ENCODE measurements at regions not wholly inside any gene's neighbourhood (a gene's known extent, or its start where the extent isn't known, plus 50 kb on each side); places are given as distances from the start of the nearest gene placed in this dataset.

- no peak for ATAC-seq
Measured at GRCh38 chr10:62724465-62724864, 80.1 kb upstream of the ADO start.

GRCh38 chr10:62726142-62726541, 78.4 kb upstream of the ADO start:
- H3K36me3 ChIP-seq: no peaks in the 10 kb centered on the region
- no peak for DNase-seq
- intact Hi-C loops (cut with DNase I): no loop called here
- H3K4me3 ChIP-seq: no peak overlapping the region
- no peak for TF ChIP-seq CTCF (IDR thresholded peaks at IDR 0.05)
- H3K27me3 ChIP-seq: no peaks in the 10 kb centered on the region
- H3K4me1 ChIP-seq: peaks cover 0 to 5% of the 10 kb centered on the region in 2 donors
- no peak overlapping the region for H3K27ac ChIP-seq
- no peak for ATAC-seq
- H3K9me3 ChIP-seq: no peaks in the 10 kb centered on the region

More at GRCh38 chr10:62724465-62724864, 80.1 kb upstream of the ADO start:
- intact Hi-C loops (cut with DNase I): no loop called here
- Histone ChIP-seq H3K27ac (no peak overlapping the region), H3K4me3 (no peak overlapping the region), H3K9me3 (no peaks in the 10 kb centered on the region), H3K36me3 (no peaks in the 10 kb centered on the region), H3K27me3 (no peaks in the 10 kb centered on the region), H3K4me1 (peaks cover 0 to 5% of the 10 kb centered on the region in 2 donors)
- TF ChIP-seq CTCF (IDR thresholded peaks at IDR 0.05): no peak
- peak in 1 of 4 donors; percentile 55 for DNase-seq

GRCh38 chr10:62726638-62727037, 77.9 kb upstream of the ADO start:
- Histone ChIP-seq H3K27me3 (no peaks in the 10 kb centered on the region), H3K36me3 (no peaks in the 10 kb centered on the region), H3K9me3 (no peaks in the 10 kb centered on the region), H3K4me3 (no peak overlapping the region), H3K27ac (no peak overlapping the region), H3K4me1 (peaks cover 0 to 5% of the 10 kb centered on the region in 2 donors)
- ATAC-seq (no peak), DNase-seq (no peak)
- TF ChIP-seq CTCF (IDR thresholded peaks at IDR 0.05): no peak
- intact Hi-C loops (cut with DNase I): no loop called here

GRCh38 chr10:62727934-62728333, 76.6 kb upstream of the ADO start:
- DNase-seq (no peak), ATAC-seq (no peak)
- Histone ChIP-seq H3K27me3 (no peaks in the 10 kb centered on the region), H3K4me3 (no peak overlapping the region), H3K27ac (no peak overlapping the region), H3K36me3 (no peaks in the 10 kb centered on the region), H3K9me3 (no peaks in the 10 kb centered on the region), H3K4me1 (peaks cover 0 to 5% of the 10 kb centered on the region in 2 donors)
- TF ChIP-seq CTCF (IDR thresholded peaks at IDR 0.05): no peak
- intact Hi-C loops (cut with DNase I): no loop called here

GRCh38 chr10:62728479-62728878, 76.0 kb upstream of the ADO start:
- Histone ChIP-seq H3K4me3 (no peak overlapping the region), H3K9me3 (no peaks in the 10 kb centered on the region), H3K36me3 (no peaks in the 10 kb centered on the region), H3K27me3 (no peaks in the 10 kb centered on the region), H3K4me1 (peaks cover 0 to 5% of the 10 kb centered on the region in 2 donors), H3K27ac (no peak overlapping the region)
- peak; percentile 44 for ATAC-seq
- no peak for TF ChIP-seq CTCF (IDR thresholded peaks at IDR 0.05)
- DNase-seq: peak in 1 of 4 donors; percentile 56
- intact Hi-C loops (cut with DNase I): no loop called here
